K562 (cell line): ENCODE measurements at regions not wholly inside any gene's neighbourhood (a gene's known extent, or its start where the extent isn't known, plus 50 kb on each side); places are given as distances from the start of the nearest gene placed in this dataset.

Experiments
- ATAC-seq: fragments of 200-7000 bp; cut with Tn5 transposase; 3 replicates; pipeline ENCODE4 v1.9.1; 2020; ENCODE audit warnings: moderate library complexity
- BruUV-seq: library from RNA; stranded (reverse); fragments of 400-500 nt; replicated peaks from 2 replicates; lab custom pipeline; 2021; lab: Mats Ljungman, UMichigan
- CTCF ChIA-PET: fragments of 300-600 bp; formaldehyde crosslinking; extraction: SDS; loops from one replicate; lab custom pipeline; 2021; ENCODE audit warnings: low intra/inter-chr PET ratio; lab: Yijun Ruan, JAX
- POLR2A ChIA-PET: fragments of 300-600, 350-650 bp; sonication (Branson Sonifier 250); formaldehyde crosslinking; extraction: SDS; loops from one replicate; lab custom pipeline; 2021; ENCODE audit warnings: antibody characterized with exemption, inconsistent platforms; lab: Yijun Ruan, JAX
- DNase-seq, 4 experiments: peaks; one replicate each; pipeline versions ENCODE4 v3.0.0 to v3.0.0-alpha.2; 2011 to 2018; ENCODE audit warnings: low spot score in 3 of 4, mixed read lengths in 3 of 4; ENCODE audit errors: extremely low read depth in 1 of 4
- FAIRE-seq: peaks from 2 replicates; lab custom pipeline; 2011; peaks lifted over from hg19 to GRCh38; lab: Jason Lieb, UNC
- H2AFZ ChIP-seq: 2 replicates; pipeline ENCODE4 v1.6.0; 2011; ENCODE audit warnings: low read depth, low read length, control low read depth, inconsistent platforms
- H3K27ac ChIP-seq: fragments of 200-600 bp; 3 replicates; pipeline ENCODE4 v1.8.0; 2011; ENCODE audit warnings: low read depth, mild to moderate bottlenecking, control low read depth, inconsistent platforms, low read length, moderate library complexity, mixed read lengths; ENCODE audit errors: extremely low read depth
- H3K27me3 ChIP-seq, 2 experiments: fragments of 300-600 bp in 1 of 2; 2 replicates in 1 of 2; 3 replicates in 1 of 2; pipeline versions ENCODE4 v1.6.0 to v1.8.0; 2011; ENCODE audit warnings: inconsistent platforms in 2 of 2, low read length in 2 of 2, mild to moderate bottlenecking in 1 of 2, mixed read lengths in 1 of 2, moderate library complexity in 1 of 2; ENCODE audit not compliant: control insufficient read depth in 2 of 2, insufficient read depth in 2 of 2
- H3K36me3 ChIP-seq: fragments of 300-600 bp; 3 replicates; pipeline ENCODE4 v1.8.0; 2011; ENCODE audit warnings: mild to moderate bottlenecking, low read length, inconsistent platforms; ENCODE audit not compliant: control insufficient read depth, insufficient read depth
- H3K4me1 ChIP-seq, 2 experiments: fragments of 200-600 bp in 1 of 2; replicated peaks in 1 of 2; 2 replicates in 1 of 2; 3 replicates in 1 of 2; pipeline versions ENCODE4 v1.5.1 to v1.8.0; 2011; ENCODE audit warnings: inconsistent platforms in 2 of 2, low read length in 2 of 2, mild to moderate bottlenecking in 1 of 2, mixed read lengths in 1 of 2, moderate library complexity in 1 of 2; ENCODE audit not compliant: control insufficient read depth in 2 of 2, insufficient read depth in 2 of 2
- H3K4me2 ChIP-seq: 2 replicates; pipeline ENCODE4 v1.6.1; 2011; ENCODE audit warnings: low read length, control low read depth, inconsistent platforms, mixed read lengths; ENCODE audit not compliant: insufficient read depth
- H3K4me3 ChIP-seq: fragments of 200-600 bp; sonication (generic), shearing (Covaris generic); 2 replicates; pipeline ENCODE4 v1.5.1; 2016; ENCODE audit warnings: control low read depth, inconsistent platforms
- H3K79me2 ChIP-seq: fragments of 200-600 bp; 3 replicates; pipeline ENCODE4 v1.8.0; 2011; ENCODE audit warnings: low read length, inconsistent platforms; ENCODE audit not compliant: control insufficient read depth, insufficient read depth
- H3K9ac ChIP-seq, 2 experiments: 2 replicates each; pipeline versions ENCODE4 v1.6.0 to v1.6.1; 2011; ENCODE audit warnings: low read depth in 2 of 2, low read length in 2 of 2, control low read depth in 1 of 2, inconsistent platforms in 1 of 2, mild to moderate bottlenecking in 1 of 2, mixed read lengths in 1 of 2; ENCODE audit not compliant: insufficient read depth in 1 of 2
- H3K9me1 ChIP-seq: one replicate; pipeline ENCODE4 v1.6.0; 2011; ENCODE audit warnings: inconsistent platforms, mild to moderate bottlenecking, low read length, moderate library complexity; ENCODE audit not compliant: control insufficient read depth, insufficient read depth
- H3K9me3 ChIP-seq: replicated peaks from 2 replicates; pipeline ENCODE4 v1.5.1; 2011; ENCODE audit warnings: low read depth, low read length, inconsistent platforms; ENCODE audit not compliant: control insufficient read depth, insufficient read depth
- H4K20me1 ChIP-seq: replicated peaks from 2 replicates; pipeline ENCODE4 v1.6.1; 2011; ENCODE audit warnings: low read length, inconsistent platforms, mixed read lengths; ENCODE audit not compliant: control insufficient read depth, insufficient read depth
- CXXC5 ChIP-seq: fragments of 250-450 bp; sonication (Bioruptor Pico); IDR thresholded peaks from 2 replicates; pipeline ENCODE4 v1.8.0; 2022; ENCODE audit warnings: inconsistent platforms, mild to moderate bottlenecking, moderate library complexity
- ELF2 ChIP-seq: fragments of 250-450 bp; sonication (Bioruptor Pico); IDR thresholded peaks from 2 replicates; pipeline ENCODE4 v1.5.0; 2021; ENCODE audit warnings: mild to moderate bottlenecking
- GTF2B ChIP-seq: IDR thresholded peaks from 2 replicates; pipeline ENCODE4 v1.6.1; 2011; ENCODE audit not compliant: insufficient read length; ENCODE audit errors: extremely low read depth
- HBP1 ChIP-seq: fragments of 450-650 bp; formaldehyde crosslinking; IDR thresholded peaks from 2 replicates; pipeline ENCODE4 v1.4.0; 2022; ENCODE audit warnings: missing genetic modification characterization
- HDAC1 ChIP-seq, 2 experiments: fragments of 450-650 bp; IDR thresholded peaks; 2 replicates each; pipeline ENCODE4 v1.6.1; 2016 to 2017; ENCODE audit warnings: inconsistent platforms in 1 of 2, mild to moderate bottlenecking in 1 of 2, moderate library complexity in 1 of 2
- MYBL2 ChIP-seq, 2 experiments: fragments of 450-650 bp in 1 of 2; sonication (generic) in 1 of 2; formaldehyde crosslinking in 1 of 2; IDR thresholded peaks; 2 replicates each; pipeline versions ENCODE4 v1.6.1 to v1.8.1; 2017 to 2022; ENCODE audit warnings: borderline replicate concordance in 1 of 2, inconsistent platforms in 1 of 2, low read depth in 1 of 2, mild to moderate bottlenecking in 1 of 2, missing genetic modification reagents in 1 of 2, moderate library complexity in 1 of 2
- NR0B1 ChIP-seq: fragments of 450-650 bp; IDR thresholded peaks from one replicate; pipeline ENCODE4 v1.6.1; 2018; ENCODE audit warnings: mild to moderate bottlenecking, moderate library complexity; ENCODE audit not compliant: partially characterized antibody
- RBM14 ChIP-seq: fragments of 200-400 bp; formaldehyde crosslinking; IDR thresholded peaks from 2 replicates; pipeline ENCODE4 v1.6.1; 2018; ENCODE audit warnings: low read depth, mild to moderate bottlenecking, low read length, moderate library complexity, borderline replicate concordance; ENCODE audit not compliant: insufficient read depth
- TCF7 ChIP-seq: sonication (generic); IDR thresholded peaks from 2 replicates; pipeline ENCODE4 v1.6.1; 2016; ENCODE audit warnings: antibody characterized with exemption, borderline replicate concordance
- ZNF140 ChIP-seq: fragments of 250-450 bp; sonication (Bioruptor Pico); IDR thresholded peaks from 2 replicates; pipeline ENCODE4 v1.8.0; 2021; ENCODE audit warnings: moderate library complexity, mild to moderate bottlenecking, inconsistent platforms
- ZNF398 ChIP-seq: fragments of 250-450 bp; sonication (Bioruptor Pico); IDR thresholded peaks from 2 replicates; pipeline ENCODE4 v1.8.0; 2021; ENCODE audit warnings: moderate library complexity, mild to moderate bottlenecking, inconsistent platforms
- ZNF76 ChIP-seq: fragments of 250-450 bp; sonication (Bioruptor Pico); IDR thresholded peaks from 2 replicates; pipeline ENCODE4 v1.4.0; 2020; ENCODE audit warnings: mild to moderate bottlenecking, moderate library complexity, borderline replicate concordance
- WGBS: fragments of 100-300 bp; shearing (Covaris generic); methylation state at CpG from one replicate; pipeline ENCODE4 v1.1.6; 2016; ENCODE audit warnings: low coverage, mixed read lengths; ENCODE audit not compliant: insufficient coverage; ENCODE audit errors: missing lambda C conversion rate; 5-methylcytosine and 5-hydroxymethylcytosine counted together
- in situ Hi-C: fragments of 300-500 bp; cut with MboI; formaldehyde crosslinking; loops from 4 replicates; pipeline ENCODE4 v1.15.0; 2018; ENCODE audit warnings: inconsistent platforms, mixed read lengths
- intact Hi-C: fragments of 100-400 bp; cut with micrococcal nuclease; formaldehyde crosslinking; loops from 2 replicates; pipeline ENCODE4 v1.14.2; 2022

- H3K27me3 ChIP-seq: peaks cover 0 to 23% of the 10 kb centered on the region in 2 experiments; a peak in 1 of 5 replicates
Measured at GRCh38 chr13:111639196-111639705, 318.8 kb downstream of the TEX29 start.

More at GRCh38 chr13:111639196-111639705, 318.8 kb downstream of the TEX29 start:
- ChIA-PET CTCF (no interaction called here), POLR2A (interaction anchor here (1.4 kb wide), 1 partner anchor 10 kb away, joined by 5 read pairs; no protein-coding TSS in a partner anchor)
- intact Hi-C loops (no loop called here), in situ Hi-C loops (no loop called here)
- Histone ChIP-seq H3K4me3 (no peak overlapping the region), H3K27ac (no peak overlapping the region), H3K9me3 (no peaks in the 10 kb centered on the region), H3K9ac (no peak overlapping the region), H3K36me3 (no peaks in the 10 kb centered on the region), H4K20me1 (no peaks in the 10 kb centered on the region), H3K4me1 (no peaks in the 10 kb centered on the region), H2AFZ (no peak overlapping the region), H3K79me2 (no peaks in the 10 kb centered on the region), H3K9me1 (no peaks in the 10 kb centered on the region), H3K4me2 (no peak overlapping the region)
- BruUV-seq: no TSS peak
- DNase-seq (no peak), FAIRE-seq (no peak), ATAC-seq (no peak)
- TF ChIP-seq HBP1 (CRISPR knock-in tag): no peak
- TF ChIP-seq ZNF76: no peak
- TF ChIP-seq CXXC5 (CRISPR knock-in tag): no peak
- no peak for TF ChIP-seq HDAC1 (IDR thresholded peaks at IDR 0.05)
- no peak for TF ChIP-seq ZNF398
- no peak for TF ChIP-seq RBM14
- TF ChIP-seq GTF2B: no peak
- no peak for TF ChIP-seq TCF7
- TF ChIP-seq ZNF140 (CRISPR knock-in tag): no peak
- TF ChIP-seq NR0B1: no peak
- no peak for TF ChIP-seq ELF2
- no peak for TF ChIP-seq MYBL2 (IDR thresholded peaks at IDR 0.05; ENCODE audit: low read depth)
- TF ChIP-seq MYBL2 (CRISPR knock-in tag; IDR thresholded peaks at IDR 0.05; ENCODE audit: borderline replicate concordance): no peak
- WGBS: 0% methylated on average over 4 of the region's 10 CpGs
